Erythroblast (primary cell): ENCODE measurements at regions not wholly inside any gene's neighbourhood (a gene's known extent, or its start where the extent isn't known, plus 50 kb on each side); places are given as distances from the start of the nearest gene placed in this dataset.

Experiments used
- GATA1 ChIP-seq: IDR thresholded peaks from 2 replicates; pipeline ENCODE4 v1.6.1; 2011; ENCODE audit warnings: low read depth, mild to moderate bottlenecking, control low read depth, low read length, moderate library complexity
- POLR2A ChIP-seq: IDR thresholded peaks from 2 replicates; pipeline ENCODE4 v1.6.1; 2011; ENCODE audit warnings: mild to moderate bottlenecking, low read length

- TF ChIP-seq POLR2A (no peak), GATA1 (no peak)
Measured at GRCh38 chr10:57367412-57367811, 900.3 kb downstream of the IPMK start.
